ENCODE measurements at regions not wholly inside any gene's neighbourhood (a gene's known extent, or its start where the extent isn't known, plus 50 kb on each side); places are given as distances from the start of the nearest gene placed in this dataset.

DNA sequence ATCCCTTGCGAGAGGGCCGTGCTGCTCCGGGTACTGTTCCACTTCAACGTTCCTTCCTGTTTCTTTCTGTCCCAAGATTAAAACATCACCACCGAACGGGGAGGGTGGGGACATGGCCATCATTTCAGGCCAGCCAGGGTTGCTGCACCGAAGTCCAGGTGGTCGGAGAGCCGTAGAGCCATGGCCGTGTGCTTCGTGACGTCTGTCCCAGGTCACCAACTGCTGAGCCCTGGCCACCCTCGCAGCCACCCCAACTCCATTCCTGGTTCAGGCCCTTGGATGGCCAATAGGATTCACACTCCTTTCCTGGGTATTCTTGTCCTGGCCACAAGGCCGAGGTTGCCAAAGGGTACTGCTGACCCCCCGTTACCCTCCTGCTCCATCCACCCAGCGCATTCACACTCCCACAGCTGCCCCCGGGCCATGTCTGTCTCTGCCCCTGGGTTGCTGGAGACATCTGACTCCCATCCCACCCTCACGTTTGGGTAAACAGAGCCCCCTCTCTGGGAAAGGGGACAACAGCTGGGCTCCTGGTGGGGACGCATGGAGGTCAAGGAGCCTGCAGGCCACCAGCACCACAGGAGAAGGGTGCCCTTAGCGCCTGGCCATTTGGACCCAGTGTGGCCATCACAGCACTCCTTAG is 103.2 kb downstream of the HMX1 start:
- H3K27me3 ChIP-seq: peaks cover 0 to 54% (median 2%) of the 10 kb centered on the region in 3 donors
- H3K9me3 ChIP-seq: no peaks in the 10 kb centered on the region
- no peaks in the 10 kb centered on the region for H3K4me1 ChIP-seq
- H3K27ac ChIP-seq: no peak overlapping the region
- TF ChIP-seq EP300 (IDR thresholded peaks at IDR 0.05) (no peak), POLR2AphosphoS5 (IDR thresholded peaks at IDR 0.05) (no peak)
- intact Hi-C loops (cut with DNase I; ENCODE audit: low total_unique reads): no loop called here
- no peak for DNase-seq
- no peaks in the 10 kb centered on the region for H3K36me3 ChIP-seq
- WGBS, 5 donors: 85 to 92% (median 90%) methylated on average over 20 of the region's 20 CpGs
- no peak overlapping the region for H3K4me3 ChIP-seq

DNA sequence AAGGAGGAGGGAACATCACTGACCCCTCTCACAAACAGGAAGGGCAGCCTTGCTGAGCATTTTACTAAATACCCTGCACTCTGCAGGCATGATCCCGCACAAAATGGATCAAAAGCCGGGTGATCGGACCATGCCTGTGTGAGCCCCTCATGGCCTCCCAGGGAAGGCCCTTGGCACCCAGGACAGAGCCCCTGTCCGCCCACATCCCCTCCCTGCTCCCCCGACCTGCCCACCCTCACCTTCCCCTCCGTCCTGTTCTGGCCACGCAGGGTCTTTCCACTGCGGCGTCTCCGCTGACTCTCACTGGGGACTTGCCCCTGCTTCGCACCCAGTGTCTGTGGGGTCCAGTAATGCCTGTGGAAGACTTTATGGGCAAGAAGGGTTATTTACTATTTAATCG is 105.0 kb downstream of the HMX1 start:
- no peaks in the 10 kb centered on the region for H3K4me1 ChIP-seq
- 70 to 84% (median 83%) methylated on average over 12 of the region's 12 CpGs for WGBS, 5 donors
- no peak for DNase-seq
- H3K4me3 ChIP-seq: no peak overlapping the region
- H3K27me3 ChIP-seq: peaks cover 0 to 71% (median 2%) of the 10 kb centered on the region in 3 donors
- intact Hi-C loops (cut with DNase I; ENCODE audit: low total_unique reads): no loop called here
- H3K27ac ChIP-seq: no peak overlapping the region
- no peak for TF ChIP-seq POLR2A (IDR thresholded peaks at IDR 0.05)
- no peak for TF ChIP-seq EP300 (IDR thresholded peaks at IDR 0.05)
- TF ChIP-seq POLR2AphosphoS5 (IDR thresholded peaks at IDR 0.05): no peak
- TF ChIP-seq, protein P1, sequence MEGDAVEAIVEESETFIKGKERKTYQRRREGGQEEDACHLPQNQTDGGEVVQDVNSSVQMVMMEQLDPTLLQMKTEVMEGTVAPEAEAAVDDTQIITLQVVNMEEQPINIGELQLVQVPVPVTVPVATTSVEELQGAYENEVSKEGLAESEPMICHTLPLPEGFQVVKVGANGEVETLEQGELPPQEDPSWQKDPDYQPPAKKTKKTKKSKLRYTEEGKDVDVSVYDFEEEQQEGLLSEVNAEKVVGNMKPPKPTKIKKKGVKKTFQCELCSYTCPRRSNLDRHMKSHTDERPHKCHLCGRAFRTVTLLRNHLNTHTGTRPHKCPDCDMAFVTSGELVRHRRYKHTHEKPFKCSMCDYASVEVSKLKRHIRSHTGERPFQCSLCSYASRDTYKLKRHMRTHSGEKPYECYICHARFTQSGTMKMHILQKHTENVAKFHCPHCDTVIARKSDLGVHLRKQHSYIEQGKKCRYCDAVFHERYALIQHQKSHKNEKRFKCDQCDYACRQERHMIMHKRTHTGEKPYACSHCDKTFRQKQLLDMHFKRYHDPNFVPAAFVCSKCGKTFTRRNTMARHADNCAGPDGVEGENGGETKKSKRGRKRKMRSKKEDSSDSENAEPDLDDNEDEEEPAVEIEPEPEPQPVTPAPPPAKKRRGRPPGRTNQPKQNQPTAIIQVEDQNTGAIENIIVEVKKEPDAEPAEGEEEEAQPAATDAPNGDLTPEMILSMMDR (IDR thresholded peaks at IDR 0.05): no peak
- H3K36me3 ChIP-seq: no peaks in the 10 kb centered on the region
- H3K9me3 ChIP-seq: no peaks in the 10 kb centered on the region

DNA sequence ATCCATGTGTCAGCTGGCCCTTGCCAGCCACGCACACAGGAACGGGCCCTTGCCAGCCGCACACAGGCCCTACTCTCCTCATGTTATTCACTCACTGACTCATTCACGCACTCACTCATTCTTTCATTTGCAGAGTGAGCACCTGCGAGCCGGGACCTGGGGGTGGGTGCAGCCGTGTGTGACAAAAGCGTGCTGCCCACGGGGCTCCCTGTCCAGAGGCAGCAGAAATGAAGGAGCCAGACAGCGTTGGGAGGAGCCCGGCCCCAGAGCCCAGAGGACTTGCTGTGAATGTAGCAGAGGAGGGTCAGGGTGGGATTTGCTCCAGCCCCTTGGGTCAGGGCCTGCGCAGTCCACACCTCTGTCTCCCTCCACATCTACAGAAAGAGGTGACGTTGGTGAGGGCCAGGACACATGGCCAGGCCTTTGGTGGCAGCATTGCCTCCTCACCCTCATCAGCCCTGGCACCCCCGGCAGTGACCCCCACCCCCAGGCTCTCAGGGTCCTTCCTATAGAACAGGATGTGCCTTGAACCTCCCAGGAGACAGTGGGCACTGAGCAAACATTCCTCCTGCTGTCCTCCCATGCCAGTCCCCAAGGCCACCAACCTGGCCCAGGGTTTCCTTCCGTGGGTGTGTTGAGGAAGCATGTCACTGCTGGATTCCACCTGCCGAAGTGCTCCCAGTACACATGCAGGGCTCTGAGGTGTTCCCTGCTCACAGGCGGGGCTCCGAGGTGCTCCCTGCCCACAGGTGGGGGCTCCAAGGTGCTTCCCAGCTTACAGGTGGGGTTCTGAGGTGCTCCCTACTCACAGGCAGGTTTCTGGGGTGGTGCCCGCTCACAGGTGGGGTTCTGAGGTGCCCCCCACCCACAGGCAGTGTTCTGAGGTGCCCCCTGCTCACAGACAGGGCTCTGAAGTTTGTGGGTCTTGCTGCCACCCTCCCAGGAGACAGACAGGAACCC is 105.7 kb downstream of the HMX1 start:
- Histone ChIP-seq H3K27me3 (peaks cover 0 to 78% (median 2%) of the 10 kb centered on the region in 3 donors), H3K9me3 (no peaks in the 10 kb centered on the region), H3K4me3 (no peak overlapping the region), H3K36me3 (no peaks in the 10 kb centered on the region), H3K4me1 (no peaks in the 10 kb centered on the region), H3K27ac (no peak overlapping the region)
- 75 to 81% (median 78%) methylated on average over 18 to 19 of the region's 19 CpGs for WGBS, 5 donors
- TF ChIP-seq POLR2A (IDR thresholded peaks at IDR 0.05) (no peak), EP300 (IDR thresholded peaks at IDR 0.05) (no peak), POLR2AphosphoS5 (IDR thresholded peaks at IDR 0.05) (no peak)
- TF ChIP-seq, protein P1 (IDR thresholded peaks at IDR 0.05): no peak
- DNase-seq: no peak
- intact Hi-C loops (cut with DNase I; ENCODE audit: low total_unique reads): no loop called here

DNA sequence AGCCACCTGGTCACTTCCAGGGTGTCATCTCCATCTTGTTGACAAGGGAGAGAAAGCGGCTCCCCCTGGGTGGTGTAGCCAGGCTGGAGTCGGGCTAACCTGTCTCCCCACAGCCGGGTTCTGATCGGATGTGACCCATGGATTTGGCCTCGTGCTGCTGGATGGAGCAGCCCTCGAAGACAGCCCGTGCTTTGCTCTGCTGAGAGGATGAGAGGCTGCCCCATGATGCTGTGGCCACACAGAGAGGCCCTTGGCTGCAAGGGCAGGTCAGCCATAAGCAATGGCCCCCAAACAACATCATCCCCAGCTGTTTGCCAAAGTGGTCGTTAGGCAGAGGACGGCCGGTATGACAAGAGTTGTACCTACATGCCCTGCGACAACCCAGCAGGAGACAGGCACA is 106.6 kb downstream of the HMX1 start:
- H3K9me3 ChIP-seq: no peaks in the 10 kb centered on the region
- no peak overlapping the region for H3K27ac ChIP-seq
- no peak for TF ChIP-seq EP300 (IDR thresholded peaks at IDR 0.05)
- TF ChIP-seq POLR2AphosphoS5 (IDR thresholded peaks at IDR 0.05): no peak
- TF ChIP-seq, protein P1 (IDR thresholded peaks at IDR 0.05): no peak
- TF ChIP-seq POLR2A (IDR thresholded peaks at IDR 0.05): no peak
- H3K27me3 ChIP-seq: peaks cover 0 to 78% (median 2%) of the 10 kb centered on the region in 3 donors
- DNase-seq: no peak
- H3K4me3 ChIP-seq: no peak overlapping the region
- no peaks in the 10 kb centered on the region for H3K36me3 ChIP-seq
- WGBS, 5 donors: 75 to 86% (median 84%) methylated on average over 10 to 11 of the region's 11 CpGs
- H3K4me1 ChIP-seq: no peaks in the 10 kb centered on the region
- intact Hi-C loops (cut with DNase I; ENCODE audit: low total_unique reads): no loop called here

All from stomach (tissue), 8 donors.